GM19035 (cell line): ENCODE measurements at regions not wholly inside any gene's neighbourhood (a gene's known extent, or its start where the extent isn't known, plus 50 kb on each side); places are given as distances from the start of the nearest gene placed in this dataset.

Source experiments
- ATAC-seq: cut with Tn5 transposase; IDR thresholded peaks from one replicate; pipeline ENCODE4 v1.9.1; 2021; ENCODE audit not compliant: unreplicated experiment

- ATAC-seq = no peak
These were observed 94.6 kb downstream of the ZPLD1 start for GRCh38 chr3:102529452-102529851.

- no peak for ATAC-seq
These were observed 95.8 kb downstream of the ZPLD1 start for GRCh38 chr3:102530415-102531181.

GRCh38 chr3:102531686-102532085, 96.9 kb downstream of the ZPLD1 start:
- ATAC-seq = no peak

GRCh38 chr3:102532901-102533300, 98.1 kb downstream of the ZPLD1 start:
- ATAC-seq = no peak

GRCh38 chr3:102533784-102534183, 99.0 kb downstream of the ZPLD1 start:
- no peak for ATAC-seq

GRCh38 chr3:102536456-102536855, 101.6 kb downstream of the ZPLD1 start:
- ATAC-seq = peak; percentile 74

- no peak for ATAC-seq
These were observed 102.3 kb downstream of the ZPLD1 start for GRCh38 chr3:102537123-102537522.

- ATAC-seq = no peak
These were observed 109.9 kb downstream of the ZPLD1 start for GRCh38 chr3:102544741-102545140.

GRCh38 chr3:102545276-102545675, 110.5 kb downstream of the ZPLD1 start:
- no peak for ATAC-seq

- no peak for ATAC-seq
These were observed 119.1 kb downstream of the ZPLD1 start for GRCh38 chr3:102553876-102554275.

GRCh38 chr3:102570511-102570910, 135.7 kb downstream of the ZPLD1 start:
- no peak for ATAC-seq

GRCh38 chr3:102571006-102571405, 136.2 kb downstream of the ZPLD1 start:
- no peak for ATAC-seq

- no peak for ATAC-seq
These were observed 137.0 kb downstream of the ZPLD1 start for GRCh38 chr3:102571720-102572384.

GRCh38 chr3:102573483-102574028, 138.7 kb downstream of the ZPLD1 start:
- no peak for ATAC-seq

GRCh38 chr3:102574355-102574754, 139.5 kb downstream of the ZPLD1 start:
- no peak for ATAC-seq

- ATAC-seq = no peak
These were observed 141.8 kb downstream of the ZPLD1 start for GRCh38 chr3:102576651-102577050.

GRCh38 chr3:102577082-102577789, 142.4 kb downstream of the ZPLD1 start:
- ATAC-seq = no peak

GRCh38 chr3:102580760-102581159, 145.9 kb downstream of the ZPLD1 start:
- no peak for ATAC-seq

- no peak for ATAC-seq
These were observed 151.7 kb downstream of the ZPLD1 start for GRCh38 chr3:102586485-102586884.

- ATAC-seq = no peak
These were observed 159.2 kb downstream of the ZPLD1 start for GRCh38 chr3:102593812-102594602.

- no peak for ATAC-seq
These were observed 160.2 kb downstream of the ZPLD1 start for GRCh38 chr3:102595057-102595456.
